ENCODE measurements at regions not wholly inside any gene's neighbourhood (a gene's known extent, or its start where the extent isn't known, plus 50 kb on each side); places are given as distances from the start of the nearest gene placed in this dataset.

DNA sequence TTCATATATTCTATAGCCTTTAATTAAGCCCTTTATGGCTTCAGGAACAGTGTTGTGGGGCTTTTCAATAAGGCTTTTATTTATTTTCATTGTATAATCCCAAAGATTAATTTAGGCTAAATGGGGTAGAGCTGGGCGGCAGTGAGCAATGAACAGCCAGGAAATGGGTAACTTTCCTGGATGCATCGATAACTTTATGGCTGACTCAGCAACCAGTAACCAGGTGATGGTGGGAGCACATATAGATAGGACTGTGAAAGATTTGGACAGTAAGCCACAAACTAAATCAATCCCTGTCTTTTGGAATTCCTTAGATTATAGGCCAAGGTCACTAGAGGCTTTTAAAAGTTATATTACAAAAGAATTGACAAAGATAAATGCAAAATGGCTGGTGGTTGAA, 1260.6 kb upstream of the CELF4 start:
- no peaks in the 10 kb centered on the region for H3K9me3 ChIP-seq (ENCODE audit: control insufficient read depth in 4 of 4, low read length in 3 of 4)
- peaks cover 0 to 1% (median 0%) of the 10 kb centered on the region in 4 donors for H3K4me1 ChIP-seq (ENCODE audit: control insufficient read depth in 4 of 4, insufficient read depth in 4 of 4, low read length in 3 of 4)
- TF ChIP-seq, protein P1, sequence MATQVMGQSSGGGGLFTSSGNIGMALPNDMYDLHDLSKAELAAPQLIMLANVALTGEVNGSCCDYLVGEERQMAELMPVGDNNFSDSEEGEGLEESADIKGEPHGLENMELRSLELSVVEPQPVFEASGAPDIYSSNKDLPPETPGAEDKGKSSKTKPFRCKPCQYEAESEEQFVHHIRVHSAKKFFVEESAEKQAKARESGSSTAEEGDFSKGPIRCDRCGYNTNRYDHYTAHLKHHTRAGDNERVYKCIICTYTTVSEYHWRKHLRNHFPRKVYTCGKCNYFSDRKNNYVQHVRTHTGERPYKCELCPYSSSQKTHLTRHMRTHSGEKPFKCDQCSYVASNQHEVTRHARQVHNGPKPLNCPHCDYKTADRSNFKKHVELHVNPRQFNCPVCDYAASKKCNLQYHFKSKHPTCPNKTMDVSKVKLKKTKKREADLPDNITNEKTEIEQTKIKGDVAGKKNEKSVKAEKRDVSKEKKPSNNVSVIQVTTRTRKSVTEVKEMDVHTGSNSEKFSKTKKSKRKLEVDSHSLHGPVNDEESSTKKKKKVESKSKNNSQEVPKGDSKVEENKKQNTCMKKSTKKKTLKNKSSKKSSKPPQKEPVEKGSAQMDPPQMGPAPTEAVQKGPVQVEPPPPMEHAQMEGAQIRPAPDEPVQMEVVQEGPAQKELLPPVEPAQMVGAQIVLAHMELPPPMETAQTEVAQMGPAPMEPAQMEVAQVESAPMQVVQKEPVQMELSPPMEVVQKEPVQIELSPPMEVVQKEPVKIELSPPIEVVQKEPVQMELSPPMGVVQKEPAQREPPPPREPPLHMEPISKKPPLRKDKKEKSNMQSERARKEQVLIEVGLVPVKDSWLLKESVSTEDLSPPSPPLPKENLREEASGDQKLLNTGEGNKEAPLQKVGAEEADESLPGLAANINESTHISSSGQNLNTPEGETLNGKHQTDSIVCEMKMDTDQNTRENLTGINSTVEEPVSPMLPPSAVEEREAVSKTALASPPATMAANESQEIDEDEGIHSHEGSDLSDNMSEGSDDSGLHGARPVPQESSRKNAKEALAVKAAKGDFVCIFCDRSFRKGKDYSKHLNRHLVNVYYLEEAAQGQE (IDR thresholded peaks at IDR 0.05) = no peak
- TF ChIP-seq, protein P2, sequence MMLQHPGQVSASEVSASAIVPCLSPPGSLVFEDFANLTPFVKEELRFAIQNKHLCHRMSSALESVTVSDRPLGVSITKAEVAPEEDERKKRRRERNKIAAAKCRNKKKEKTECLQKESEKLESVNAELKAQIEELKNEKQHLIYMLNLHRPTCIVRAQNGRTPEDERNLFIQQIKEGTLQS (IDR thresholded peaks at IDR 0.05) = no peak
- no peak for TF ChIP-seq GABPA (IDR thresholded peaks at IDR 0.05 in 1 of 2, conservative IDR thresholded peaks at IDR 0.05 in 1 of 2)
- TF ChIP-seq, protein P3, sequence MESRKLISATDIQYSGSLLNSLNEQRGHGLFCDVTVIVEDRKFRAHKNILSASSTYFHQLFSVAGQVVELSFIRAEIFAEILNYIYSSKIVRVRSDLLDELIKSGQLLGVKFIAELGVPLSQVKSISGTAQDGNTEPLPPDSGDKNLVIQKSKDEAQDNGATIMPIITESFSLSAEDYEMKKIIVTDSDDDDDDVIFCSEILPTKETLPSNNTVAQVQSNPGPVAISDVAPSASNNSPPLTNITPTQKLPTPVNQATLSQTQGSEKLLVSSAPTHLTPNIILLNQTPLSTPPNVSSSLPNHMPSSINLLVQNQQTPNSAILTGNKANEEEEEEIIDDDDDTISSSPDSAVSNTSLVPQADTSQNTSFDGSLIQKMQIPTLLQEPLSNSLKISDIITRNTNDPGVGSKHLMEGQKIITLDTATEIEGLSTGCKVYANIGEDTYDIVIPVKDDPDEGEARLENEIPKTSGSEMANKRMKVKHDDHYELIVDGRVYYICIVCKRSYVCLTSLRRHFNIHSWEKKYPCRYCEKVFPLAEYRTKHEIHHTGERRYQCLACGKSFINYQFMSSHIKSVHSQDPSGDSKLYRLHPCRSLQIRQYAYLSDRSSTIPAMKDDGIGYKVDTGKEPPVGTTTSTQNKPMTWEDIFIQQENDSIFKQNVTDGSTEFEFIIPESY (IDR thresholded peaks at IDR 0.05) = no peak
- no peak for TF ChIP-seq RAD21 (IDR thresholded peaks at IDR 0.05)
- no peak for TF ChIP-seq NR2F2 (IDR thresholded peaks at IDR 0.05)
- TF ChIP-seq YY1 (IDR thresholded peaks at IDR 0.05) = no peak
- TF ChIP-seq HNF4A (conservative IDR thresholded peaks at IDR 0.05) = no peak
- no peak for TF ChIP-seq JUND (IDR thresholded peaks at IDR 0.05)
- no peak for TF ChIP-seq FOXA2 (IDR thresholded peaks at IDR 0.05)
- TF ChIP-seq, protein P4, sequence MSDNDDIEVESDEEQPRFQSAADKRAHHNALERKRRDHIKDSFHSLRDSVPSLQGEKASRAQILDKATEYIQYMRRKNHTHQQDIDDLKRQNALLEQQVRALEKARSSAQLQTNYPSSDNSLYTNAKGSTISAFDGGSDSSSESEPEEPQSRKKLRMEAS (IDR thresholded peaks at IDR 0.05) = no peak
- no peak overlapping the region for H3K4me3 ChIP-seq (ENCODE audit: low read depth in 1 of 3, low read length in 3 of 3)
- no peaks in the 10 kb centered on the region for H3K36me3 ChIP-seq (ENCODE audit: control insufficient read depth in 4 of 4, insufficient read depth in 3 of 4, low read depth in 1 of 4, low read length in 3 of 4)
- WGBS = 84% methylated on average over 2 of the region's 2 CpGs
- H3K27me3 ChIP-seq (ENCODE audit: control insufficient read depth in 4 of 4, insufficient read depth in 4 of 4, low read length in 3 of 4) = no peaks in the 10 kb centered on the region
- DNase-seq (ENCODE audit: low spot score) = no peak
- no peak overlapping the region for H3K9ac ChIP-seq (ENCODE audit: low read depth in 1 of 2, low read length in 2 of 2)
- no peak overlapping the region for H3K27ac ChIP-seq (ENCODE audit: low read depth in 1 of 2, low read length in 2 of 2)

DNA sequence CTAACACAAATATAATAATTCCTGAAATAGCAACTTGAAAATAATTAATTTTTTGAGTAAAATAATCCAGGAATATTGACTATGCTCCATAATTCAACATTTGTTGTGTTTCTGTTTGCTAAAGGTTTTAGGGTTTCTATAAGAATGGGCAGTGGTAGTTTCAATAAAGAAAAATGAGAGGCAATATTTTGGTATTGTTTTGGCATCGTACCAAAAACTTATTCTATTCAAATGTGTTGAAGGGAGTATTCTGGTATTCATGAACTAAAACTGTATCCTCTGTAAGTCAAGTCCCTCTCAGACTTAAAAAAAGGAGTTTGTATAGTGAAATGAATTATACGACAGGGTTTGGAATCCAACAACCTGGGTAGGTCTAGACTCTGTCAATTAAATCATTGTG, 1245.6 kb upstream of the CELF4 start:
- H3K4me3 ChIP-seq (ENCODE audit: low read depth in 1 of 3, low read length in 3 of 3) = no peak overlapping the region

More for the DNA sequence above, 1245.6 kb upstream of the CELF4 start:
- H3K9me3 ChIP-seq (ENCODE audit: control insufficient read depth in 4 of 4, low read length in 3 of 4) = no peaks in the 10 kb centered on the region
- H3K9ac ChIP-seq (ENCODE audit: low read depth in 1 of 2, low read length in 2 of 2) = no peak overlapping the region
- TF ChIP-seq HNF4A (conservative IDR thresholded peaks at IDR 0.05) = no peak
- TF ChIP-seq, protein P1 (IDR thresholded peaks at IDR 0.05) = no peak
- no peak for TF ChIP-seq YY1 (IDR thresholded peaks at IDR 0.05)
- no peak for TF ChIP-seq JUND (IDR thresholded peaks at IDR 0.05)
- no peak for TF ChIP-seq GABPA (IDR thresholded peaks at IDR 0.05 in 1 of 2, conservative IDR thresholded peaks at IDR 0.05 in 1 of 2)
- no peak for TF ChIP-seq RXRA (IDR thresholded peaks at IDR 0.05)
- TF ChIP-seq, protein P2 (IDR thresholded peaks at IDR 0.05) = no peak
- TF ChIP-seq, protein P3 (IDR thresholded peaks at IDR 0.05) = no peak
- no peak for TF ChIP-seq TAF1 (conservative IDR thresholded peaks at IDR 0.05)
- TF ChIP-seq FOXA1 (IDR thresholded peaks at IDR 0.05) = no peak
- TF ChIP-seq, protein P5, sequence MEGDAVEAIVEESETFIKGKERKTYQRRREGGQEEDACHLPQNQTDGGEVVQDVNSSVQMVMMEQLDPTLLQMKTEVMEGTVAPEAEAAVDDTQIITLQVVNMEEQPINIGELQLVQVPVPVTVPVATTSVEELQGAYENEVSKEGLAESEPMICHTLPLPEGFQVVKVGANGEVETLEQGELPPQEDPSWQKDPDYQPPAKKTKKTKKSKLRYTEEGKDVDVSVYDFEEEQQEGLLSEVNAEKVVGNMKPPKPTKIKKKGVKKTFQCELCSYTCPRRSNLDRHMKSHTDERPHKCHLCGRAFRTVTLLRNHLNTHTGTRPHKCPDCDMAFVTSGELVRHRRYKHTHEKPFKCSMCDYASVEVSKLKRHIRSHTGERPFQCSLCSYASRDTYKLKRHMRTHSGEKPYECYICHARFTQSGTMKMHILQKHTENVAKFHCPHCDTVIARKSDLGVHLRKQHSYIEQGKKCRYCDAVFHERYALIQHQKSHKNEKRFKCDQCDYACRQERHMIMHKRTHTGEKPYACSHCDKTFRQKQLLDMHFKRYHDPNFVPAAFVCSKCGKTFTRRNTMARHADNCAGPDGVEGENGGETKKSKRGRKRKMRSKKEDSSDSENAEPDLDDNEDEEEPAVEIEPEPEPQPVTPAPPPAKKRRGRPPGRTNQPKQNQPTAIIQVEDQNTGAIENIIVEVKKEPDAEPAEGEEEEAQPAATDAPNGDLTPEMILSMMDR (IDR thresholded peaks at IDR 0.05; ENCODE audit: low read depth, low read length, missing input control) = no peak
- TF ChIP-seq SP1 (IDR thresholded peaks at IDR 0.05) = no peak
- no peak for TF ChIP-seq NR2F2 (IDR thresholded peaks at IDR 0.05)
- TF ChIP-seq RAD21 (IDR thresholded peaks at IDR 0.05) = no peak
- TF ChIP-seq, protein P4 (IDR thresholded peaks at IDR 0.05) = no peak
- TF ChIP-seq FOXA2 (IDR thresholded peaks at IDR 0.05) = no peak
- no peaks in the 10 kb centered on the region for H3K27me3 ChIP-seq (ENCODE audit: control insufficient read depth in 4 of 4, insufficient read depth in 4 of 4, low read length in 3 of 4)
- H3K4me1 ChIP-seq (ENCODE audit: control insufficient read depth in 4 of 4, insufficient read depth in 4 of 4, low read length in 3 of 4) = no peaks in the 10 kb centered on the region
- H3K36me3 ChIP-seq (ENCODE audit: control insufficient read depth in 4 of 4, insufficient read depth in 3 of 4, low read depth in 1 of 4, low read length in 3 of 4) = no peaks in the 10 kb centered on the region
- 73% methylated on average over 2 of the region's 2 CpGs for WGBS
- no peak for DNase-seq (ENCODE audit: low spot score)
- H3K27ac ChIP-seq (ENCODE audit: low read depth in 1 of 2, low read length in 2 of 2) = no peak overlapping the region

Data from liver (tissue), 8 donors.